ENCODE measurements at regions not wholly inside any gene's neighbourhood (a gene's known extent, or its start where the extent isn't known, plus 50 kb on each side); places are given as distances from the start of the nearest gene placed in this dataset.

DNA sequence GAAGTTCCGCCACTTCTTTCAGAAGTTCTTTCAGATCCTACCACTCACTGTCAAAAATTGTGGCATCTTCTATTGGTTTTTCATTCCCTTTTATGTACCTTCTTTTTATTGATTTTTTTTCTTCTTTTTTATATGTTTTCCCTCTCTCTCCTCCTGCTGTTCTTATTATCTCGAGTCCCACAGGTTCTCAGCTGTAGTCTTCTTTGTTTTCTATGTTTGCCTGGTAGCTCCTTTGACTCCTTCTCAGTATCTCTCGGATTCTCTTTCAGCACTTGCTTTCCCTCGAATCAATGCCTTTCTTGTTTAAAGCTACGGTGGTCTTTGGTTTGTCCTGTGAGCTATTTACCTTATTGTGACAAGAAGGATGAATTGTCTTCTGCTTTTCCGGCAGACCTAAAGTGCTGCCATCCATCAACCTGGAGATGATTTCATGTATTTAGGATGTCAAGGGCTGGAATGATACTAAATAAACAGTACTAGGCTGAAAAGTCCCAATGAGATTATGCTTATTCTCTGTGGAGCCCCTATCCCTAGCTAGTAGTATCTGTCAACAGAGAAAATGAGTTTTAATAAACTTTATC is 541.7 kb downstream of the NOVA1 start:
- Mint-ChIP-seq H3K9me3 (peaks cover 20 to 21% of the 10 kb centered on the region in 2 experiments), H3K4me3 (no peak overlapping the region)

More for the DNA sequence above, 541.7 kb downstream of the NOVA1 start:
- Histone ChIP-seq H3K4ac (ENCODE audit: low read depth, low read length) (no peak overlapping the region), H3K27me3 (ENCODE audit: insufficient read depth, low read length) (no peaks in the 10 kb centered on the region), H3T11ph (ENCODE audit: low read length) (no peak overlapping the region), H3K79me1 (ENCODE audit: insufficient read depth, low read depth, low read length, poor library complexity, severe bottlenecking) (no peaks in the 10 kb centered on the region), H3K4me1 (ENCODE audit: insufficient read depth, low read length) (no peaks in the 10 kb centered on the region), H4K5ac (ENCODE audit: insufficient read length, low read depth, low read length) (no peak overlapping the region), H3K23me2 (ENCODE audit: insufficient read length, low read depth, low read length, poor library complexity, severe bottlenecking) (no peaks in the 10 kb centered on the region), H2AFZ (ENCODE audit: low read length) (no peak overlapping the region), H2BK120ac (ENCODE audit: low read depth, low read length, poor library complexity, severe bottlenecking) (no peak overlapping the region), H2BK15ac (ENCODE audit: low read depth, low read length) (no peak overlapping the region), H3K4me2 (ENCODE audit: insufficient read depth, insufficient read length, low read length) (no peak overlapping the region), H3K79me2 (ENCODE audit: insufficient read depth, low read length) (no peaks in the 10 kb centered on the region), H4K20me1 (ENCODE audit: control insufficient read depth, insufficient read depth, insufficient read length) (no peaks in the 10 kb centered on the region), H3K9me3 (ENCODE audit: control insufficient read depth, low read depth, low read length) (peaks cover 7% of the 10 kb centered on the region), H4K91ac (ENCODE audit: insufficient read length, low read depth, low read length) (no peak overlapping the region), H3K27ac (ENCODE audit: insufficient read length, low read depth, low read length) (no peak overlapping the region), H4K8ac (replicated peaks; ENCODE audit: insufficient read length, low read depth, low read length) (no peak overlapping the region), H3K56ac (ENCODE audit: insufficient read length, low read depth, low read length) (no peak overlapping the region), H3K9ac (ENCODE audit: extremely low read depth, insufficient read length, low read length) (no peak overlapping the region), H2BK5ac (ENCODE audit: insufficient read length, low read length) (no peak overlapping the region), H3K23ac (ENCODE audit: insufficient read length, low read depth, low read length) (no peak overlapping the region), H3K14ac (ENCODE audit: insufficient read depth, low read length) (no peak overlapping the region), H3K18ac (ENCODE audit: insufficient read length, low read depth, low read length) (no peak overlapping the region), H2BK20ac (ENCODE audit: low read depth, low read length, poor library complexity, severe bottlenecking) (no peak overlapping the region), H2AK5ac (ENCODE audit: insufficient read length, low read length) (no peak overlapping the region), H2BK12ac (ENCODE audit: insufficient read length, low read depth, low read length) (no peak overlapping the region)
- Mint-ChIP-seq H3K27me3 (ENCODE audit: low read depth) (peaks cover 9% of the 10 kb centered on the region), H3K27ac (no peak overlapping the region), H3K36me3 (ENCODE audit: insufficient read depth in 1 of 3, low read depth in 3 of 3) (peaks cover 0 to 17% (median 0%) of the 10 kb centered on the region in 3 experiments; a peak in 4 of 7 replicates), H3K4me1 (peaks cover 3 to 6% of the 10 kb centered on the region in 2 experiments; a peak in 2 of 4 replicates)
- DNase-seq = no peak
- TF ChIP-seq, protein P1, sequence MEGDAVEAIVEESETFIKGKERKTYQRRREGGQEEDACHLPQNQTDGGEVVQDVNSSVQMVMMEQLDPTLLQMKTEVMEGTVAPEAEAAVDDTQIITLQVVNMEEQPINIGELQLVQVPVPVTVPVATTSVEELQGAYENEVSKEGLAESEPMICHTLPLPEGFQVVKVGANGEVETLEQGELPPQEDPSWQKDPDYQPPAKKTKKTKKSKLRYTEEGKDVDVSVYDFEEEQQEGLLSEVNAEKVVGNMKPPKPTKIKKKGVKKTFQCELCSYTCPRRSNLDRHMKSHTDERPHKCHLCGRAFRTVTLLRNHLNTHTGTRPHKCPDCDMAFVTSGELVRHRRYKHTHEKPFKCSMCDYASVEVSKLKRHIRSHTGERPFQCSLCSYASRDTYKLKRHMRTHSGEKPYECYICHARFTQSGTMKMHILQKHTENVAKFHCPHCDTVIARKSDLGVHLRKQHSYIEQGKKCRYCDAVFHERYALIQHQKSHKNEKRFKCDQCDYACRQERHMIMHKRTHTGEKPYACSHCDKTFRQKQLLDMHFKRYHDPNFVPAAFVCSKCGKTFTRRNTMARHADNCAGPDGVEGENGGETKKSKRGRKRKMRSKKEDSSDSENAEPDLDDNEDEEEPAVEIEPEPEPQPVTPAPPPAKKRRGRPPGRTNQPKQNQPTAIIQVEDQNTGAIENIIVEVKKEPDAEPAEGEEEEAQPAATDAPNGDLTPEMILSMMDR (conservative IDR thresholded peaks at IDR 0.05) = no peak
- whole genome bisulfite sequencing (ENCODE audit: extremely low coverage, insufficient read length, low lambda C conversion rate) = no CpG with 5 or more reads among the region's 6 CpGs

All from H9 (cell line).